Stimulated activated effector memory CD8-positive, alpha-beta T cell treated with anti-CD3 and anti-CD28 coated beads, Interleukin-12 subunit alpha, Interleukin-12 subunit beta, amount 100 ng/mL, for 72 hours (primary cell): ENCODE measurements at regions not wholly inside any gene's neighbourhood (a gene's known extent, or its start where the extent isn't known, plus 50 kb on each side); places are given as distances from the start of the nearest gene placed in this dataset.

Experiments
- ATAC-seq: fragments of 150-1000 bp; cut with Tn5 transposase; 2 replicates; pipeline ENCODE4 v1.10.0; 2021
- DNase-seq, 2 donors: peaks; one replicate each; pipeline ENCODE4 v3.0.0; 2021 to 2022; ENCODE audit warnings: low spot score in 2 of 2
- H3K27ac Mint-ChIP-seq: one replicate; pipeline ENCODE4 v1.8.0; 2022; ENCODE audit warnings: mild to moderate bottlenecking, mixed read lengths
- H3K36me3 Mint-ChIP-seq: one replicate; pipeline ENCODE4 v1.8.0; 2022; ENCODE audit warnings: mild to moderate bottlenecking, mixed read lengths
- H3K4me1 Mint-ChIP-seq: one replicate; pipeline ENCODE4 v1.8.0; 2022; ENCODE audit warnings: mixed read lengths
- H3K4me3 Mint-ChIP-seq: one replicate; pipeline ENCODE4 v1.8.0; 2022; ENCODE audit warnings: mild to moderate bottlenecking, mixed read lengths
- H3K9me3 Mint-ChIP-seq: one replicate; pipeline ENCODE4 v1.8.0; 2022; ENCODE audit warnings: mixed read lengths

DNA sequence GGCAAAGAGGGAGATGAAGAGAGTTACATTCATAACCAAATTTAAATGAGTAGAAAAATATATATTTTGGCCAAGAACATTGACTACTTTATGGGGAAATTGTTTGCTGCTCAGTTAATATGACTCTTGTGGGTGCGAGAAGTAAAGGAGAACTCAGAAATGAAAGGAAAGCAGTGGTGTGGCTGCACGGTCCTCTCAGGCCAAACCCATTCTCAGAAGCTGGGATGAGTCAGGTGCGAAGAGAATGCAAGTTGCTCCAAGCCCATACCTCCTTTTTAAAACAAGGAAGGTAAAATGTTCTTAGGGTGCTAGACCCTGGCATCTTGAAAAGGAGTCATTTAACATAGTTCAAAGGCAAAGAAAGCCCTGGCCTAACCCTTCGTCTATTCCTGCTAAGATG is 258.6 kb downstream of the RAD51AP2 start:
- ATAC-seq (no peak), DNase-seq (no peak)
- no peaks in the 10 kb centered on the region for H3K4me1 Mint-ChIP-seq
- H3K27ac Mint-ChIP-seq = no peak overlapping the region
- H3K36me3 Mint-ChIP-seq = no peaks in the 10 kb centered on the region
- H3K4me3 Mint-ChIP-seq = no peak overlapping the region
- H3K9me3 Mint-ChIP-seq = peaks cover 5% of the 10 kb centered on the region

- Mint-ChIP-seq H3K4me1 (no peaks in the 10 kb centered on the region), H3K9me3 (peaks cover 5% of the 10 kb centered on the region), H3K4me3 (no peak overlapping the region), H3K27ac (no peak overlapping the region), H3K36me3 (no peaks in the 10 kb centered on the region)
- ATAC-seq = no peak
- DNase-seq = no peak
Measured at GRCh38 chr2:17258861-17259260, 259.4 kb downstream of the RAD51AP2 start.

DNA sequence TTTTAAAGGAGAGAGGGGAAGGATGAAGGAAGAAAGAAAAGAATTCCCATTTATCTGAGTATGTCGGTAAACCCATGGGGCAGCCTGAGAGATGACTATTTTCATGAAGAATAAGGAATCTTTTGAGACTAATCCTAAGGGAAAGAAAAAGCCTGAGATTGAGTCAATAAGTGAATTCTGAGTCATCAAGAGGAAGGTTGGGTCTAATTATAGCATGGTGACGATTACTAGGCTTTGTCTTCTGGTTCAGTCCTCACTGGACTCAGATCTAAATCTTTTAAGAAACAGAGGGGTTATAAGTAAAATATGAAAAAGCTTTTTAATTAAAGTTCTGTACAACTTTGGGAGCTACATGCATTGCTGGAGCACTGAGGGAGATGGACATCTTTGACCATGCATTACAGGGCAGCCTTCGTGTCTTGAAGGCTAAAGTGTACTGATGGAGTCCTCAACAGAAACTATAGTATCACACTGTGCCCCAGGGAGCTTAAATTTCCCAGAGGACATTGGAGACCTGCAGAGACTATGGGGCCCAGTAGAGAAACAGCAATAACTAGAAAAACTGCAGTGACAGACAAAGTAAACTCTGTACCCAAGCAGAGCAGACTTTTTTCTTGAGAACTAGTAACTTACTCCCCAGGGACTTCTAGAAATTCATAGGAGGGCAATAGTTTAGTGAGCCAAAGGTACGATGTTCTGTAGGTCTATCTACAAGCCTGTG is 260.9 kb downstream of the RAD51AP2 start:
- DNase-seq (no peak), ATAC-seq (no peak)
- H3K4me3 Mint-ChIP-seq = no peak overlapping the region
- H3K4me1 Mint-ChIP-seq = no peaks in the 10 kb centered on the region
- H3K27ac Mint-ChIP-seq = no peak overlapping the region
- H3K9me3 Mint-ChIP-seq = peaks cover 5% of the 10 kb centered on the region
- no peaks in the 10 kb centered on the region for H3K36me3 Mint-ChIP-seq

DNA sequence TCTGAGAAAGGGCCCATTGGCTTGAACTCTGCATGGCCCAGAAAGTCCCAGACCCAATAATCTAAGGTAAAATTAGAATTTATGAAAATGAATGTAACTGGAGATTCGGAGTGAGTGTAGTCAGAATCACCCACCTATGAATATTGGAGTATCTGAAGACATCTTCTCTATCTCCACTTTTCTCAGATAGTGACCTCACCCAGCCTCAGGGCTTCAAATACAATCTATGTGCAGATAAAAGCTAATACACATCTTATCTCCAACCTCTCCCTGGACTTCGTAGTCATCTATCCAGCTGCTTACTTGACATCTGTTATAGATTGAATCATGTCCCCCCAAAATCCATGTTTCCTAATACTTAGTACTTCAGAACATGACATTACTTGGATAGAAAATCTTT is 263.2 kb downstream of the RAD51AP2 start:
- Mint-ChIP-seq H3K27ac (no peak overlapping the region), H3K36me3 (no peaks in the 10 kb centered on the region), H3K4me1 (no peaks in the 10 kb centered on the region), H3K4me3 (no peak overlapping the region), H3K9me3 (peaks cover 11% of the 10 kb centered on the region)
- ATAC-seq (no peak), DNase-seq (no peak)

DNA sequence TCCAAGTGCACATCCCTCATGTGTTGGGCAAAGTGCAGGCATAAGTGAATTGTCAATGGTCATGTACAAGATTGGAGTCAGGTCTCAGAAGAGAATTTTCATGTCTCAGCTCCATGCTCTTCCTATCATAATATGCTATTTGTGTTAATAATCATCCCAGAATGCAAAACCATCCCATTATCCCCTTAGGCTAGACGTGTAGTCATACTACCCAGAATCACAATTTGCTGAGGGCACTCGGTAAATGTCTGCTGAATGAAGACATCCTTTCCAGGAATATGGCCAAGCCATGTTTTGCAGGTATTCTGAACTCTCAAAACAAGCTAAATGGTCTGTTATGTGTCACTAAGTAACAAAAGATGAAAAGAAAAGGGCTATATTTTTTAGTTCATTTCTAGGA is 263.8 kb downstream of the RAD51AP2 start:
- no peak for ATAC-seq
- Mint-ChIP-seq H3K4me3 (no peak overlapping the region), H3K9me3 (peaks cover 11% of the 10 kb centered on the region), H3K27ac (no peak overlapping the region), H3K36me3 (no peaks in the 10 kb centered on the region), H3K4me1 (no peaks in the 10 kb centered on the region)
- no peak for DNase-seq

DNA sequence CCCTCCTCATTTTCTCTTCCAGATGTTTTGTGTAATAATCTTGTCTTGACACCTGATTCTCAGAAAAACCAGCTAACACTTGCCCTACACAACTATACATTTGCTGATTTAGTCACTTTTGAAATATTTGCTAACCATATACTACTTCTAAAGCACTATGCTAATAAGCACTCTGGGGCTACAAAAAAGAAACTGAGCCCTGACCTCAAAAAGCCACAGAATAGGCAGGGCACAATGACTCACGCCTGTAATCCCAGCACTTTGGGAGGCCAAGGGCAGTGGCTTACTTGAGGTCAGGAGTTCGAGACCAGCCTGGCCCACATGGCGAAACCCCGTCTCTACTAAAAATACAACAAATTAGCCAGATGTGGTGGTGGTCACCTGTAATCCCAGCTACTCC is 266.0 kb downstream of the RAD51AP2 start:
- Mint-ChIP-seq H3K27ac (no peak overlapping the region), H3K36me3 (no peaks in the 10 kb centered on the region), H3K9me3 (peaks cover 20% of the 10 kb centered on the region), H3K4me1 (no peaks in the 10 kb centered on the region), H3K4me3 (no peak overlapping the region)
- DNase-seq (no peak), ATAC-seq (no peak)

DNA sequence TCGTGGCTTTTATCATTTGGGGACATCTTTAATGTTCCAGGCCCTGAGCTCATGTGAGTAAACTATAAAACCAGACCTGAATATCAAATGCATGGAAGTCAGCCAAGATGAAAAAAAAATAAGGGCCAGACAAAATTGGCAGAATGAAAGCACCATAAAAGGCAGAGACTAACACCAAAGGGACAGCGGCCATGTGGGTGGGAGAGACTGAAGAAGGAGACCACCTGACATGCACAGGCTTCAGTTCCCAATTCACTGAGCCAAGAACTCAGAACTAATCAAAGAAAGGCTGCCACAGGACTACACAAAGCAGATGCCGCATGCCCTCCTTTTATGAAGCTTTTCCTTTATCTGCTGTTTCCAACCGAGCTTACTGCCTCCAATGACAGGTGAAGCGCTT is 267.1 kb downstream of the RAD51AP2 start:
- ATAC-seq (no peak), DNase-seq (no peak)
- Mint-ChIP-seq H3K36me3 (no peaks in the 10 kb centered on the region), H3K4me1 (no peaks in the 10 kb centered on the region), H3K9me3 (peaks cover 24% of the 10 kb centered on the region), H3K4me3 (no peak overlapping the region), H3K27ac (no peak overlapping the region)

DNA sequence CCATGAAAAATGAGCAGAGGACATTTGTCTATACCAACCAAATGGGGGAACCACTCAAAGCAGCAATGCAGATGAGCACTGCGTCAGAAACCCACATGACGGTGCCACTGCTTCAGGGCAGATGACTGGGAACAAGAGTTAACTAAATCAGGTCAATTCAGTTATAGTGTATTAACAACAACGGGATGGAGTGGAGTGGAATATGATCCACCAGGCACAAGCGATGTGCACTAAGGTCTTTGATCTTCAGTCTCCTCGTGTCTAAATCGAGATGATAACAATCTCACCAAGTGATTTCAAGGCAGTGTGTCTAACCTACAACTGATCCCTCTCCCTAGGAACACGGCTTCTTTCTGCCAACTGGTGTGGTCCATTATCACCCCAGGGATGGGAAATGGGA is 269.0 kb downstream of the RAD51AP2 start:
- Mint-ChIP-seq H3K9me3 (peaks cover 27% of the 10 kb centered on the region), H3K36me3 (no peaks in the 10 kb centered on the region), H3K27ac (no peak overlapping the region), H3K4me3 (no peak overlapping the region), H3K4me1 (no peaks in the 10 kb centered on the region)
- DNase-seq = no peak
- ATAC-seq = no peak

GRCh38 chr2:17245906-17246305 is 272.3 kb downstream of the RAD51AP2 start:
- Mint-ChIP-seq H3K4me3 (no peak overlapping the region), H3K27ac (no peak overlapping the region), H3K9me3 (peaks cover 34% of the 10 kb centered on the region), H3K36me3 (no peaks in the 10 kb centered on the region), H3K4me1 (no peaks in the 10 kb centered on the region)
- DNase-seq (no peak), ATAC-seq (no peak)

DNA sequence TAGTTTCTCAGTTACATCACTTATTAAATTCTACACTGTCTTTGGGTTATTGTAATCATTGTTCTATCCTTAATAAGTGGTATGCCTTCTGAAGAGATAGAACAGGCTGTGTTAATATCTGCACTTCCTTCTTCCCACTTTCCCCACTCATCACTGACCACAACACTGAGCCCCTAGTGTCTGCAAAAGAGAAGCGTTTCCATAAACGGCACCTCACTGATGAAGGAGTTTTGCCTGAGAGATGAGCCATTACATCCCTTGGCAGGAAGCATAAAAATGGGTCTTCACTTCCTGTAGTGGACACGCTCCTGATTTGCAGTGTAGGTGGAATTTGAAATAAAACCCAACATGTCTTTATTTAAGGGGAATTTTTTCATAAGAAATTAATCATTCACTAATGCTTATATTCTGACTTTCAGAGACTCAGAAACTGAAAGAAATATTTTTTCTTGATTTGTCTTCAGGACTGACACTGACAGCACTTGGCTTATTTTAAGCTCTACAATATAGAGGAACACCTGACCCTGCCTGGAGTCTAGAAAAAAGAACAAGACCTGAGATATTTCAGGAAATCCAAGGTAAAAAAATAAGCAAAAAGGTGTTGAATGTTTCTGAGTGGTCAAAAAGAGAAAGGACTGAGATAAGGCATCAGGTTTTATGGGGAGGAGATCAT is 275.3 kb downstream of the RAD51AP2 start:
- H3K4me1 Mint-ChIP-seq = no peaks in the 10 kb centered on the region
- ATAC-seq (no peak), DNase-seq (no peak)

GRCh38 chr2:17239550-17239949 is 278.7 kb downstream of the RAD51AP2 start:
- no peak for DNase-seq
- peaks cover 17% of the 10 kb centered on the region for H3K9me3 Mint-ChIP-seq
- H3K4me1 Mint-ChIP-seq = no peaks in the 10 kb centered on the region
- H3K27ac Mint-ChIP-seq = no peak overlapping the region
- H3K4me3 Mint-ChIP-seq = no peak overlapping the region
- H3K36me3 Mint-ChIP-seq = no peaks in the 10 kb centered on the region
- ATAC-seq = no peak

More for the DNA sequence above, 275.3 kb downstream of the RAD51AP2 start:
- peaks cover 20% of the 10 kb centered on the region for H3K9me3 Mint-ChIP-seq
- H3K27ac Mint-ChIP-seq = no peak overlapping the region
- H3K36me3 Mint-ChIP-seq = no peaks in the 10 kb centered on the region
- H3K4me3 Mint-ChIP-seq = no peak overlapping the region

- peaks cover 12% of the 10 kb centered on the region for H3K9me3 Mint-ChIP-seq
- DNase-seq (no peak), ATAC-seq (no peak)
- no peak overlapping the region for H3K27ac Mint-ChIP-seq
- no peak overlapping the region for H3K4me3 Mint-ChIP-seq
- H3K36me3 Mint-ChIP-seq = no peaks in the 10 kb centered on the region
- no peaks in the 10 kb centered on the region for H3K4me1 Mint-ChIP-seq
Measured at GRCh38 chr2:17235167-17235566, 283.1 kb downstream of the RAD51AP2 start.

DNA sequence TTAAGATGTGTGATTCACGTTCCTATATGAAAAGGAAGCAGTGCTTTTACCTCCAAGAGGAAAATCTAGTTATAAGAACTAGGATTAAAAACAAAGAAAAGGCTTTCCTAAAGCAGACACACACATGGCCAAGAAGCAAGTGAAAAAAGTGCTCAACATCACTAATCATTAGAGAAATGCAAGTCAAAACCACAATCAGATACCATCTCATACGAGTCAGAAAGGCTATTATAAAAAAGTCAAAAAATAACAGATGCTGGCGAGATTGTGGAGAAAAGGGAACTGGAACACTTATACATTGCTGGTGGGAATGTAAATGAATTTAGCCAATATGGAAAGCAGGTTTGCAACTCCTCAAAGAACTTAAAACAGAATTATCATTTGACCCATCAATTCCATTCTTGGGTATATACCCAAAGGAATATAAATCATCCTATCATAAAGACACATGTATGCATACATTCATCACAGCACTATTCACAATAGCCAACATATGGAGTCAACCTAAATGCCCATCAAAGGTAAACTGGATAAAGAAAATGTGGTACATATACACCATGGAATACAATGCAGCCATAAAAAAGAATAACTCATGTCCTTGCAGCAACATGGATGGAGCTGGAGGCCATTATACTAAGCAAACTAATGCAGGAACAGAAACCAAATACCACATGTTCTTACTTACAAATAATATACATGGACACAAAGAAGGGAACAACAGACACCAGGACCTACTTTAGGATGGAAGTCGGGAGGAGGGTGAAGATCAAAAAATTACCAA is 285.3 kb downstream of the RAD51AP2 start:
- Mint-ChIP-seq H3K4me1 (no peaks in the 10 kb centered on the region), H3K36me3 (no peaks in the 10 kb centered on the region), H3K27ac (no peak overlapping the region), H3K4me3 (no peak overlapping the region), H3K9me3 (peaks cover 19% of the 10 kb centered on the region)
- ATAC-seq = no peak
- DNase-seq = no peak

DNA sequence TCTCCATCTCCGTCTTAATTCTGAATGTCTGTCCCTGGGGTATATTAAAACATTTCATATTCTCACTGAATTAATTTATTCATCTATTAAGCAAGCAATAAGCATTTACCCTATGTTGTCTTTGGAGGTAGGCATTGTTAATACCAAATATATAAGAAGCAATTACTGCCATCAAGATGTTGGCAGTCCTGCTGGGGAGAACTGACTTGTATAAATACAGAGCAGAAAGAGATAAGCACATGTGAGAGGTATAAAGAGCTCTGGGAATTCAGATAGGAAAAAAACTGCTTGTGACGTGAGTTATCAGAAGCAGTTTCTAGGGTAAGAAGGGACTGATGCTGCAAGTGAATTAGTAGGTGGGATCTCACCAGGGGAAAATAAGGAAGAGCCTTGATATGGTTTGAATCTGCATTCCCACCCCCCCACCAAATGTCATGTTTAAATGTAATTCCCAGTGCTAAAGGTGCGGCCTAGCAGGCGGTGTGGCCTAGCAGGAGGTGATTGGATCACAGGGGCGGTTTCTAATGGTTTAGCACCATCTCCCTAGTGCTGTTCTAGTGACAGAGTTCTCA is 286.8 kb downstream of the RAD51AP2 start:
- no peaks in the 10 kb centered on the region for H3K4me1 Mint-ChIP-seq
- H3K9me3 Mint-ChIP-seq = peaks cover 27% of the 10 kb centered on the region
- H3K4me3 Mint-ChIP-seq = no peak overlapping the region
- no peak overlapping the region for H3K27ac Mint-ChIP-seq
- no peak for DNase-seq
- no peaks in the 10 kb centered on the region for H3K36me3 Mint-ChIP-seq
- no peak for ATAC-seq

GRCh38 chr2:17229414-17229813 is 288.8 kb downstream of the RAD51AP2 start:
- no peak for DNase-seq
- H3K4me3 Mint-ChIP-seq = no peak overlapping the region
- no peaks in the 10 kb centered on the region for H3K4me1 Mint-ChIP-seq
- ATAC-seq = no peak
- H3K36me3 Mint-ChIP-seq = no peaks in the 10 kb centered on the region
- no peak overlapping the region for H3K27ac Mint-ChIP-seq
- peaks cover 25% of the 10 kb centered on the region for H3K9me3 Mint-ChIP-seq
